ENCODE measurements at regions not wholly inside any gene's neighbourhood (a gene's known extent, or its start where the extent isn't known, plus 50 kb on each side); places are given as distances from the start of the nearest gene placed in this dataset.

- TF ChIP-seq CTCF (IDR thresholded peaks at IDR 0.05 in 2 of 3, conservative IDR thresholded peaks at IDR 0.05 in 1 of 3; ENCODE audit: borderline replicate concordance in 1 of 3, insufficient read depth in 1 of 3, low read depth in 2 of 3, low read length in 2 of 3) = no peak
- TF ChIP-seq, protein P1, sequence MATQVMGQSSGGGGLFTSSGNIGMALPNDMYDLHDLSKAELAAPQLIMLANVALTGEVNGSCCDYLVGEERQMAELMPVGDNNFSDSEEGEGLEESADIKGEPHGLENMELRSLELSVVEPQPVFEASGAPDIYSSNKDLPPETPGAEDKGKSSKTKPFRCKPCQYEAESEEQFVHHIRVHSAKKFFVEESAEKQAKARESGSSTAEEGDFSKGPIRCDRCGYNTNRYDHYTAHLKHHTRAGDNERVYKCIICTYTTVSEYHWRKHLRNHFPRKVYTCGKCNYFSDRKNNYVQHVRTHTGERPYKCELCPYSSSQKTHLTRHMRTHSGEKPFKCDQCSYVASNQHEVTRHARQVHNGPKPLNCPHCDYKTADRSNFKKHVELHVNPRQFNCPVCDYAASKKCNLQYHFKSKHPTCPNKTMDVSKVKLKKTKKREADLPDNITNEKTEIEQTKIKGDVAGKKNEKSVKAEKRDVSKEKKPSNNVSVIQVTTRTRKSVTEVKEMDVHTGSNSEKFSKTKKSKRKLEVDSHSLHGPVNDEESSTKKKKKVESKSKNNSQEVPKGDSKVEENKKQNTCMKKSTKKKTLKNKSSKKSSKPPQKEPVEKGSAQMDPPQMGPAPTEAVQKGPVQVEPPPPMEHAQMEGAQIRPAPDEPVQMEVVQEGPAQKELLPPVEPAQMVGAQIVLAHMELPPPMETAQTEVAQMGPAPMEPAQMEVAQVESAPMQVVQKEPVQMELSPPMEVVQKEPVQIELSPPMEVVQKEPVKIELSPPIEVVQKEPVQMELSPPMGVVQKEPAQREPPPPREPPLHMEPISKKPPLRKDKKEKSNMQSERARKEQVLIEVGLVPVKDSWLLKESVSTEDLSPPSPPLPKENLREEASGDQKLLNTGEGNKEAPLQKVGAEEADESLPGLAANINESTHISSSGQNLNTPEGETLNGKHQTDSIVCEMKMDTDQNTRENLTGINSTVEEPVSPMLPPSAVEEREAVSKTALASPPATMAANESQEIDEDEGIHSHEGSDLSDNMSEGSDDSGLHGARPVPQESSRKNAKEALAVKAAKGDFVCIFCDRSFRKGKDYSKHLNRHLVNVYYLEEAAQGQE (IDR thresholded peaks at IDR 0.05; ENCODE audit: low read depth) = no peak
- no peak for TF ChIP-seq TCF7L2 (IDR thresholded peaks at IDR 0.05; ENCODE audit: borderline replicate concordance, extremely low read depth, insufficient read depth, insufficient read length)
- no peak for TF ChIP-seq SIN3A (IDR thresholded peaks at IDR 0.05; ENCODE audit: low read depth)
- TF ChIP-seq CEBPB (IDR thresholded peaks at IDR 0.05; ENCODE audit: low read depth) = no peak
- no peak for TF ChIP-seq EZH2 (IDR thresholded peaks at IDR 0.05)
- no peak for TF ChIP-seq POLR2A (IDR thresholded peaks at IDR 0.05; ENCODE audit: borderline replicate concordance, extremely low read depth, insufficient read depth, insufficient read length)
- TF ChIP-seq ZNF274 (IDR thresholded peaks at IDR 0.05; ENCODE audit: low read depth, low read length) = no peak
Measured at GRCh38 chr14:34335968-34336367, 126.1 kb downstream of the SPTSSA start.

Data from HCT116 (cell line).